ENCODE measurements at regions not wholly inside any gene's neighbourhood (a gene's known extent, or its start where the extent isn't known, plus 50 kb on each side); places are given as distances from the start of the nearest gene placed in this dataset.

DNA sequence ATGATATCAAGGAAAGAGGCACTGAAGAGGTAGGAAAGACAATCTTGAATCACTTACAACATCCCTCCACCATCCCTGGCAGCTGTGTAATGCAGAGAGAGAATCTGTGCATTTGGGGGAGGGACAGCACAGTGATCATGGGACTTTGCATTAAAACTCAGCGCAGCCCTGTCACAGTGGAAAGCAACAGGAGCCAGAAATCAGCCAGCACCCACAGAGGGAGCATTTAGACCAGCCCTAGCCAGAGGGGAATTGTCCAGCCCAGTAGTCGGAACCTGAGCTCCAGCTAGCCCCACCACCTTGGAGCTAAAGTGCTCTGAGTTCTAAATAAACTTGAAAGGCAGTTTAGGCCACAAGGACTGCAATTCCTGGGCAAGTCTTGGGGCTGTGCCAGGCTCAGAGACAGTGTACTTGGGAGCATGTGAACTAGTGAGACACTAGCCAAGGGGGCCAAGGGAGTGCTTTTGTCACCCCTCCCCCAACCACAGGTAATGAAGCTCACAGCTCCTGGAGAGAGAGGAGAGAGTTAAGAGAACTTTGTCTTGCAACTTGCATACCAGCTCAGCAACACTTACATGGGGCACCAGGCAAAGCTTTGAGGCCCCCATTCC is 83.9 kb upstream of the FAM241A start:
- TF ChIP-seq, protein P1, sequence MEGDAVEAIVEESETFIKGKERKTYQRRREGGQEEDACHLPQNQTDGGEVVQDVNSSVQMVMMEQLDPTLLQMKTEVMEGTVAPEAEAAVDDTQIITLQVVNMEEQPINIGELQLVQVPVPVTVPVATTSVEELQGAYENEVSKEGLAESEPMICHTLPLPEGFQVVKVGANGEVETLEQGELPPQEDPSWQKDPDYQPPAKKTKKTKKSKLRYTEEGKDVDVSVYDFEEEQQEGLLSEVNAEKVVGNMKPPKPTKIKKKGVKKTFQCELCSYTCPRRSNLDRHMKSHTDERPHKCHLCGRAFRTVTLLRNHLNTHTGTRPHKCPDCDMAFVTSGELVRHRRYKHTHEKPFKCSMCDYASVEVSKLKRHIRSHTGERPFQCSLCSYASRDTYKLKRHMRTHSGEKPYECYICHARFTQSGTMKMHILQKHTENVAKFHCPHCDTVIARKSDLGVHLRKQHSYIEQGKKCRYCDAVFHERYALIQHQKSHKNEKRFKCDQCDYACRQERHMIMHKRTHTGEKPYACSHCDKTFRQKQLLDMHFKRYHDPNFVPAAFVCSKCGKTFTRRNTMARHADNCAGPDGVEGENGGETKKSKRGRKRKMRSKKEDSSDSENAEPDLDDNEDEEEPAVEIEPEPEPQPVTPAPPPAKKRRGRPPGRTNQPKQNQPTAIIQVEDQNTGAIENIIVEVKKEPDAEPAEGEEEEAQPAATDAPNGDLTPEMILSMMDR (IDR thresholded peaks at IDR 0.05), result no peak
- TF ChIP-seq SMC3 (IDR thresholded peaks at IDR 0.05), result no peak
- TF ChIP-seq, protein P2, sequence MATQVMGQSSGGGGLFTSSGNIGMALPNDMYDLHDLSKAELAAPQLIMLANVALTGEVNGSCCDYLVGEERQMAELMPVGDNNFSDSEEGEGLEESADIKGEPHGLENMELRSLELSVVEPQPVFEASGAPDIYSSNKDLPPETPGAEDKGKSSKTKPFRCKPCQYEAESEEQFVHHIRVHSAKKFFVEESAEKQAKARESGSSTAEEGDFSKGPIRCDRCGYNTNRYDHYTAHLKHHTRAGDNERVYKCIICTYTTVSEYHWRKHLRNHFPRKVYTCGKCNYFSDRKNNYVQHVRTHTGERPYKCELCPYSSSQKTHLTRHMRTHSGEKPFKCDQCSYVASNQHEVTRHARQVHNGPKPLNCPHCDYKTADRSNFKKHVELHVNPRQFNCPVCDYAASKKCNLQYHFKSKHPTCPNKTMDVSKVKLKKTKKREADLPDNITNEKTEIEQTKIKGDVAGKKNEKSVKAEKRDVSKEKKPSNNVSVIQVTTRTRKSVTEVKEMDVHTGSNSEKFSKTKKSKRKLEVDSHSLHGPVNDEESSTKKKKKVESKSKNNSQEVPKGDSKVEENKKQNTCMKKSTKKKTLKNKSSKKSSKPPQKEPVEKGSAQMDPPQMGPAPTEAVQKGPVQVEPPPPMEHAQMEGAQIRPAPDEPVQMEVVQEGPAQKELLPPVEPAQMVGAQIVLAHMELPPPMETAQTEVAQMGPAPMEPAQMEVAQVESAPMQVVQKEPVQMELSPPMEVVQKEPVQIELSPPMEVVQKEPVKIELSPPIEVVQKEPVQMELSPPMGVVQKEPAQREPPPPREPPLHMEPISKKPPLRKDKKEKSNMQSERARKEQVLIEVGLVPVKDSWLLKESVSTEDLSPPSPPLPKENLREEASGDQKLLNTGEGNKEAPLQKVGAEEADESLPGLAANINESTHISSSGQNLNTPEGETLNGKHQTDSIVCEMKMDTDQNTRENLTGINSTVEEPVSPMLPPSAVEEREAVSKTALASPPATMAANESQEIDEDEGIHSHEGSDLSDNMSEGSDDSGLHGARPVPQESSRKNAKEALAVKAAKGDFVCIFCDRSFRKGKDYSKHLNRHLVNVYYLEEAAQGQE (IDR thresholded peaks at IDR 0.05), result no peak
- TF ChIP-seq GATA3 (IDR thresholded peaks at IDR 0.05; ENCODE audit: borderline replicate concordance), result no peak
- TF ChIP-seq MAZ (IDR thresholded peaks at IDR 0.05; ENCODE audit: borderline replicate concordance, low read depth, low read length), result no peak
- no peak for TF ChIP-seq RNF2 (IDR thresholded peaks at IDR 0.05; ENCODE audit: borderline replicate concordance, low read depth)
- TF ChIP-seq POLR2A (IDR thresholded peaks at IDR 0.05; ENCODE audit: low read length), result no peak
- no peak for TF ChIP-seq RAD21 (conservative IDR thresholded peaks at IDR 0.05 in 1 of 2, IDR thresholded peaks at IDR 0.05 in 1 of 2)
